ENCODE measurements at regions not wholly inside any gene's neighbourhood (a gene's known extent, or its start where the extent isn't known, plus 50 kb on each side); places are given as distances from the start of the nearest gene placed in this dataset.

DNA sequence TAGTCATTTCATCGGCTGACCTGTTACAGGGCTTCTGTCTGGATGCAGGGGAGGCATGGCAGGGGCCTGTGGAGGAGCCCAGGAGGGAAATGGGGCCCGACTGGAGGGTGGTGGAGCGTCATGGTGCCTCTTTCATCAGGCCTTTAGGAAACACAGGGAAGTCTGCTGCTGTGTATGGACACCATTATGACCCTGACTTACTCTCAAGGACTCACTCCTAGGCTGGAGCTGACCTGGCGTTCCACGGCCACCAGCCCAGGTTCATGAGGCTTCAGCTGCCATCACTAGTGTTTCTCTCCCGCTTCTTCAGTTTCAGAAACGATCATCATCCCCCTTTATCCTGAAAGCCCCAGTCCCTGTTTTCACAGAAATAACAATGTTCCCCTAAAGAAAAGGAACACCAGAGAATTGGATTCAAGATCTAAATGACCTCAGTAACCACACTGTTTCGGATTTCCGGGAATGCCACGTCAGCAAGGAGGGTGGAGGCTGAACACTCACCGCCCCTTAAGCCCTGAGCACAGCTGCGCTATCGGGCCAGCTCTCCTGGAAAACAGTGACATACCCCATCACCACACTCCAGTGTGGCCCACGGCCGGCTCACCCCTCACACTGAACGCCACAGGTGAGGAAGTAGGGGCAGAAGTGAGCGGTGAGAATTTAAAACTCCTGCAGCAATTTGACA, 67.6 kb downstream of the SOX1 start:
- ChIA-PET CTCF (no interaction called here), POLR2A (ENCODE audit: unreplicated experiment) (no interaction called here)
- Histone ChIP-seq H3K27ac (no peak overlapping the region), H4K20me1 (ENCODE audit: insufficient read depth) (peaks cover 11% of the 10 kb centered on the region; the same call in 1 of the 2 replicates), H3K36me3 (ENCODE audit: low read depth) (no peaks in the 10 kb centered on the region), H3K27me3 (ENCODE audit: insufficient read depth, low read depth) (peaks cover 97% of the 10 kb centered on the region), H3K4me3 (no peak overlapping the region), H3K4me1 (replicated peaks; ENCODE audit: insufficient read depth) (no peaks in the 10 kb centered on the region), H3F3A (ENCODE audit: insufficient read depth, low read depth) (no peaks in the 10 kb centered on the region), H3K9me3 (ENCODE audit: insufficient read depth, low read depth) (no peaks in the 10 kb centered on the region), H3K79me2 (ENCODE audit: low read depth) (no peaks in the 10 kb centered on the region), H2AFZ (no peak overlapping the region), H3K4me2 (no peak overlapping the region), H3K9me2 (ENCODE audit: insufficient read depth) (no peaks in the 10 kb centered on the region)
- no peak for DNase-seq
- intact Hi-C loops (cut with micrococcal nuclease; ENCODE audit: unreplicated experiment): no loop called here
- BruUV-seq (replicated peaks): no TSS peak
- TF ChIP-seq, protein P1, sequence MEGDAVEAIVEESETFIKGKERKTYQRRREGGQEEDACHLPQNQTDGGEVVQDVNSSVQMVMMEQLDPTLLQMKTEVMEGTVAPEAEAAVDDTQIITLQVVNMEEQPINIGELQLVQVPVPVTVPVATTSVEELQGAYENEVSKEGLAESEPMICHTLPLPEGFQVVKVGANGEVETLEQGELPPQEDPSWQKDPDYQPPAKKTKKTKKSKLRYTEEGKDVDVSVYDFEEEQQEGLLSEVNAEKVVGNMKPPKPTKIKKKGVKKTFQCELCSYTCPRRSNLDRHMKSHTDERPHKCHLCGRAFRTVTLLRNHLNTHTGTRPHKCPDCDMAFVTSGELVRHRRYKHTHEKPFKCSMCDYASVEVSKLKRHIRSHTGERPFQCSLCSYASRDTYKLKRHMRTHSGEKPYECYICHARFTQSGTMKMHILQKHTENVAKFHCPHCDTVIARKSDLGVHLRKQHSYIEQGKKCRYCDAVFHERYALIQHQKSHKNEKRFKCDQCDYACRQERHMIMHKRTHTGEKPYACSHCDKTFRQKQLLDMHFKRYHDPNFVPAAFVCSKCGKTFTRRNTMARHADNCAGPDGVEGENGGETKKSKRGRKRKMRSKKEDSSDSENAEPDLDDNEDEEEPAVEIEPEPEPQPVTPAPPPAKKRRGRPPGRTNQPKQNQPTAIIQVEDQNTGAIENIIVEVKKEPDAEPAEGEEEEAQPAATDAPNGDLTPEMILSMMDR (conservative IDR thresholded peaks at IDR 0.05): no peak
- no peak for TF ChIP-seq EZH2 (IDR thresholded peaks at IDR 0.05; ENCODE audit: low read depth)

- CTCF ChIA-PET: no interaction called here
- DNase-seq: no peak
- no peaks in the 10 kb centered on the region for H3K4me1 ChIP-seq (replicated peaks; ENCODE audit: insufficient read depth)
Measured at GRCh38 chr13:112136095-112136494, 69.1 kb downstream of the SOX1 start.

GRCh38 chr13:112137144-112137543, 70.2 kb downstream of the SOX1 start:
- no peaks in the 10 kb centered on the region for H3K79me2 ChIP-seq (ENCODE audit: low read depth)
- no peak overlapping the region for H3K27ac ChIP-seq
- H3K4me3 ChIP-seq: no peak overlapping the region
- no peaks in the 10 kb centered on the region for H3K9me2 ChIP-seq (ENCODE audit: insufficient read depth)
- POLR2A ChIA-PET (ENCODE audit: unreplicated experiment): no interaction called here
- H2AFZ ChIP-seq: no peak overlapping the region
- CTCF ChIA-PET: no interaction called here
- TF ChIP-seq EZH2 (IDR thresholded peaks at IDR 0.05; ENCODE audit: low read depth): no peak
- TF ChIP-seq, protein P1 (conservative IDR thresholded peaks at IDR 0.05): no peak
- H3K4me1 ChIP-seq (replicated peaks; ENCODE audit: insufficient read depth): no peaks in the 10 kb centered on the region
- DNase-seq: no peak
- no TSS peak for BruUV-seq (replicated peaks)
- H3F3A ChIP-seq (ENCODE audit: insufficient read depth, low read depth): no peaks in the 10 kb centered on the region
- H3K36me3 ChIP-seq (ENCODE audit: low read depth): no peaks in the 10 kb centered on the region
- no peaks in the 10 kb centered on the region for H3K9me3 ChIP-seq (ENCODE audit: insufficient read depth, low read depth)
- peaks cover 91% of the 10 kb centered on the region for H3K27me3 ChIP-seq (ENCODE audit: insufficient read depth, low read depth)
- 0 out of 2 replicates have a peak, but pooled peaks cover 7% of the 10 kb centered on the region for H4K20me1 ChIP-seq (ENCODE audit: insufficient read depth)
- intact Hi-C loops (cut with micrococcal nuclease; ENCODE audit: unreplicated experiment): no loop called here
- no peak overlapping the region for H3K4me2 ChIP-seq

More at GRCh38 chr13:112136095-112136494, 69.1 kb downstream of the SOX1 start:
- TF ChIP-seq, protein P1 (conservative IDR thresholded peaks at IDR 0.05): no peak
- TF ChIP-seq EZH2 (IDR thresholded peaks at IDR 0.05; ENCODE audit: low read depth): no peak
- Histone ChIP-seq H4K20me1 (ENCODE audit: insufficient read depth) (0 out of 2 replicates have a peak, but pooled peaks cover 7% of the 10 kb centered on the region), H3K36me3 (ENCODE audit: low read depth) (no peaks in the 10 kb centered on the region), H3K4me2 (no peak overlapping the region), H3K9me2 (ENCODE audit: insufficient read depth) (no peaks in the 10 kb centered on the region), H3K79me2 (ENCODE audit: low read depth) (no peaks in the 10 kb centered on the region), H3K27me3 (ENCODE audit: insufficient read depth, low read depth) (peaks cover 93% of the 10 kb centered on the region), H3K4me3 (no peak overlapping the region), H3F3A (ENCODE audit: insufficient read depth, low read depth) (no peaks in the 10 kb centered on the region), H3K9me3 (ENCODE audit: insufficient read depth, low read depth) (no peaks in the 10 kb centered on the region), H3K27ac (no peak overlapping the region), H2AFZ (no peak overlapping the region)
- intact Hi-C loops (cut with micrococcal nuclease; ENCODE audit: unreplicated experiment): no loop called here
- POLR2A ChIA-PET (ENCODE audit: unreplicated experiment): no interaction called here
- no TSS peak for BruUV-seq (replicated peaks)

Data from PC-9 (cell line).